K562 (cell line): ENCODE measurements at regions not wholly inside any gene's neighbourhood (a gene's known extent, or its start where the extent isn't known, plus 50 kb on each side); places are given as distances from the start of the nearest gene placed in this dataset.

Experiments
- ATAC-seq: fragments of 200-7000 bp; cut with Tn5 transposase; 3 replicates; pipeline ENCODE4 v1.9.1; 2020; ENCODE audit warnings: moderate library complexity
- BruUV-seq: library from RNA; stranded (reverse); fragments of 400-500 nt; replicated peaks from 2 replicates; lab custom pipeline; 2021; lab: Mats Ljungman, UMichigan
- CTCF ChIA-PET: fragments of 300-600 bp; formaldehyde crosslinking; extraction: SDS; loops from one replicate; lab custom pipeline; 2021; ENCODE audit warnings: low intra/inter-chr PET ratio; lab: Yijun Ruan, JAX
- POLR2A ChIA-PET: fragments of 300-600, 350-650 bp; sonication (Branson Sonifier 250); formaldehyde crosslinking; extraction: SDS; loops from one replicate; lab custom pipeline; 2021; ENCODE audit warnings: antibody characterized with exemption, inconsistent platforms; lab: Yijun Ruan, JAX
- DNase-seq, 4 experiments: peaks; one replicate each; pipeline versions ENCODE4 v3.0.0 to v3.0.0-alpha.2; 2011 to 2018; ENCODE audit warnings: low spot score in 3 of 4, mixed read lengths in 3 of 4; ENCODE audit errors: extremely low read depth in 1 of 4
- FAIRE-seq: peaks from 2 replicates; lab custom pipeline; 2011; peaks lifted over from hg19 to GRCh38; lab: Jason Lieb, UNC
- H2AFZ ChIP-seq: 2 replicates; pipeline ENCODE4 v1.6.0; 2011; ENCODE audit warnings: low read depth, low read length, control low read depth, inconsistent platforms
- H3K27ac ChIP-seq: fragments of 200-600 bp; 3 replicates; pipeline ENCODE4 v1.8.0; 2011; ENCODE audit warnings: low read depth, mild to moderate bottlenecking, control low read depth, inconsistent platforms, low read length, moderate library complexity, mixed read lengths; ENCODE audit errors: extremely low read depth
- H3K27me3 ChIP-seq, 2 experiments: fragments of 300-600 bp in 1 of 2; 2 replicates in 1 of 2; 3 replicates in 1 of 2; pipeline versions ENCODE4 v1.6.0 to v1.8.0; 2011; ENCODE audit warnings: inconsistent platforms in 2 of 2, low read length in 2 of 2, mild to moderate bottlenecking in 1 of 2, mixed read lengths in 1 of 2, moderate library complexity in 1 of 2; ENCODE audit not compliant: control insufficient read depth in 2 of 2, insufficient read depth in 2 of 2
- H3K36me3 ChIP-seq: fragments of 300-600 bp; 3 replicates; pipeline ENCODE4 v1.8.0; 2011; ENCODE audit warnings: mild to moderate bottlenecking, low read length, inconsistent platforms; ENCODE audit not compliant: control insufficient read depth, insufficient read depth
- H3K4me1 ChIP-seq, 2 experiments: fragments of 200-600 bp in 1 of 2; replicated peaks in 1 of 2; 2 replicates in 1 of 2; 3 replicates in 1 of 2; pipeline versions ENCODE4 v1.5.1 to v1.8.0; 2011; ENCODE audit warnings: inconsistent platforms in 2 of 2, low read length in 2 of 2, mild to moderate bottlenecking in 1 of 2, mixed read lengths in 1 of 2, moderate library complexity in 1 of 2; ENCODE audit not compliant: control insufficient read depth in 2 of 2, insufficient read depth in 2 of 2
- H3K4me2 ChIP-seq: 2 replicates; pipeline ENCODE4 v1.6.1; 2011; ENCODE audit warnings: low read length, control low read depth, inconsistent platforms, mixed read lengths; ENCODE audit not compliant: insufficient read depth
- H3K4me3 ChIP-seq: fragments of 200-600 bp; sonication (generic), shearing (Covaris generic); 2 replicates; pipeline ENCODE4 v1.5.1; 2016; ENCODE audit warnings: control low read depth, inconsistent platforms
- H3K79me2 ChIP-seq: fragments of 200-600 bp; 3 replicates; pipeline ENCODE4 v1.8.0; 2011; ENCODE audit warnings: low read length, inconsistent platforms; ENCODE audit not compliant: control insufficient read depth, insufficient read depth
- H3K9ac ChIP-seq, 2 experiments: 2 replicates each; pipeline versions ENCODE4 v1.6.0 to v1.6.1; 2011; ENCODE audit warnings: low read depth in 2 of 2, low read length in 2 of 2, control low read depth in 1 of 2, inconsistent platforms in 1 of 2, mild to moderate bottlenecking in 1 of 2, mixed read lengths in 1 of 2; ENCODE audit not compliant: insufficient read depth in 1 of 2
- H3K9me1 ChIP-seq: one replicate; pipeline ENCODE4 v1.6.0; 2011; ENCODE audit warnings: inconsistent platforms, mild to moderate bottlenecking, low read length, moderate library complexity; ENCODE audit not compliant: control insufficient read depth, insufficient read depth
- H3K9me3 ChIP-seq: replicated peaks from 2 replicates; pipeline ENCODE4 v1.5.1; 2011; ENCODE audit warnings: low read depth, low read length, inconsistent platforms; ENCODE audit not compliant: control insufficient read depth, insufficient read depth
- H4K20me1 ChIP-seq: replicated peaks from 2 replicates; pipeline ENCODE4 v1.6.1; 2011; ENCODE audit warnings: low read length, inconsistent platforms, mixed read lengths; ENCODE audit not compliant: control insufficient read depth, insufficient read depth
- CBX3 ChIP-seq, 2 experiments: IDR thresholded peaks; 1 replicate in 1 of 2; 2 replicates in 1 of 2; pipeline ENCODE4 v1.6.1; 2012; ENCODE audit warnings: inconsistent platforms in 2 of 2, low read length in 2 of 2, borderline replicate concordance in 1 of 2, control low read depth in 1 of 2
- CC2D1A ChIP-seq: fragments of 450-650 bp; IDR thresholded peaks from 2 replicates; pipeline ENCODE4 v1.6.1; 2017; ENCODE audit warnings: mild to moderate bottlenecking
- GTF2B ChIP-seq: IDR thresholded peaks from 2 replicates; pipeline ENCODE4 v1.6.1; 2011; ENCODE audit not compliant: insufficient read length; ENCODE audit errors: extremely low read depth
- GTF2E2 ChIP-seq: fragments of 200-800 bp; sonication (Bioruptor generic); IDR thresholded peaks from 2 replicates; pipeline ENCODE4 v1.6.1; 2016; ENCODE audit warnings: missing genetic modification characterization, missing compliant biosample characterization
- HNRNPLL ChIP-seq: fragments of 200-400 bp; formaldehyde crosslinking; IDR thresholded peaks from 2 replicates; pipeline ENCODE4 v1.6.1; 2017; ENCODE audit warnings: low read length, low read depth, mild to moderate bottlenecking; ENCODE audit not compliant: poor library complexity, severe bottlenecking
- ILK ChIP-seq: fragments of 450-650 bp; IDR thresholded peaks from 2 replicates; pipeline ENCODE4 v1.6.1; 2016; ENCODE audit warnings: missing genetic modification characterization, low read depth, mild to moderate bottlenecking, missing compliant biosample characterization, moderate library complexity, borderline replicate concordance
- IRF1 ChIP-seq: sonication (generic); formaldehyde crosslinking; IDR thresholded peaks from 2 replicates; pipeline ENCODE4 v1.8.0; 2022; ENCODE audit warnings: missing genetic modification reagents, mild to moderate bottlenecking, borderline replicate concordance
- PCBP1 ChIP-seq: fragments of 200-400 bp; formaldehyde crosslinking; IDR thresholded peaks from 2 replicates; pipeline ENCODE4 v1.6.1; 2018; ENCODE audit warnings: mild to moderate bottlenecking, low read depth, low read length; ENCODE audit not compliant: poor library complexity, severe bottlenecking
- RBM25 ChIP-seq: fragments of 200-400 bp; formaldehyde crosslinking; IDR thresholded peaks from 2 replicates; pipeline ENCODE4 v1.6.1; 2018; ENCODE audit warnings: low read length, low read depth, moderate library complexity; ENCODE audit not compliant: severe bottlenecking
- SMARCB1 ChIP-seq: IDR thresholded peaks from 2 replicates; pipeline ENCODE4 v1.6.1; 2011; ENCODE audit warnings: improper control_type of control experiment, low read depth; ENCODE audit not compliant: insufficient read length
- TRIM28 ChIP-seq: fragments of 450-650 bp; IDR thresholded peaks from 2 replicates; pipeline ENCODE4 v1.6.1; 2017
- ZSCAN29 ChIP-seq: fragments of 450-650 bp; IDR thresholded peaks from 2 replicates; pipeline ENCODE4 v1.6.1; 2017
- WGBS: fragments of 100-300 bp; shearing (Covaris generic); methylation state at CpG from one replicate; pipeline ENCODE4 v1.1.6; 2016; ENCODE audit warnings: low coverage, mixed read lengths; ENCODE audit not compliant: insufficient coverage; ENCODE audit errors: missing lambda C conversion rate; 5-methylcytosine and 5-hydroxymethylcytosine counted together
- in situ Hi-C: fragments of 300-500 bp; cut with MboI; formaldehyde crosslinking; loops from 4 replicates; pipeline ENCODE4 v1.15.0; 2018; ENCODE audit warnings: inconsistent platforms, mixed read lengths
- intact Hi-C: fragments of 100-400 bp; cut with micrococcal nuclease; formaldehyde crosslinking; loops from 2 replicates; pipeline ENCODE4 v1.14.2; 2022

GRCh38 chr4:17012451-17012850 is 114.0 kb upstream of the LDB2 start:
- Histone ChIP-seq H3K4me2 (no peak overlapping the region), H3K79me2 (no peaks in the 10 kb centered on the region), H3K4me1 (no peaks in the 10 kb centered on the region), H2AFZ (no peak overlapping the region), H3K27me3 (peaks cover 4 to 7% of the 10 kb centered on the region in 2 experiments; a peak in 2 of 5 replicates), H3K9me1 (no peaks in the 10 kb centered on the region), H3K9me3 (no peaks in the 10 kb centered on the region), H3K27ac (no peak overlapping the region), H3K36me3 (no peaks in the 10 kb centered on the region), H3K9ac (no peak overlapping the region), H4K20me1 (no peaks in the 10 kb centered on the region), H3K4me3 (no peak overlapping the region)
- ATAC-seq (no peak), FAIRE-seq (no peak), DNase-seq (no peak)
- POLR2A ChIA-PET: no interaction called here
- WGBS: 0% methylated on average over 3 of the region's 3 CpGs
- CTCF ChIA-PET: no interaction called here
- no TSS peak for BruUV-seq
- TF ChIP-seq RBM25 (no peak), ZSCAN29 (no peak), TRIM28 (no peak), ILK (no peak), CBX3 (IDR thresholded peaks at IDR 0.05; ENCODE audit: borderline replicate concordance in 1 of 2, low read length in 2 of 2) (no peak), GTF2B (no peak), HNRNPLL (no peak), IRF1 (CRISPR knock-in tag) (no peak), GTF2E2 (tag) (no peak), PCBP1 (no peak), CC2D1A (no peak), SMARCB1 (no peak)
- in situ Hi-C loops (no loop called here), intact Hi-C loops (no loop called here)
